Activated CD8-positive, alpha-beta T cell treated with anti-CD3 and anti-CD28 coated beads for 36 hours (primary cell): ENCODE measurements at regions not wholly inside any gene's neighbourhood (a gene's known extent, or its start where the extent isn't known, plus 50 kb on each side); places are given as distances from the start of the nearest gene placed in this dataset.
"Not testable (repeated sequence)": the region's sequence is repeated elsewhere in the genome, so short reads cannot be mapped to it uniquely, and the experiment has no call there.

Experiments
- ATAC-seq: fragments of 200-7000 bp; cut with Tn5 transposase; one replicate; pipeline ENCODE4 v1.10.0; 2021; ENCODE audit warnings: mild to moderate bottlenecking, moderate library complexity
- CTCF ChIA-PET: fragments of 350-600 bp; sonication (Branson Sonifier 250); formaldehyde crosslinking; loops from one replicate; lab custom pipeline; 2021; ENCODE audit warnings: antibody characterized with exemption; lab: Charles Lee
- POLR2A ChIA-PET: fragments of 350-600 bp; sonication (Branson Sonifier 250); formaldehyde crosslinking; loops from one replicate; lab custom pipeline; 2021; ENCODE audit warnings: antibody characterized with exemption; lab: Charles Lee
- DNase-seq: peaks from one replicate; pipeline ENCODE4 v3.0.0-alpha.2; 2020
- H3K27ac Mint-ChIP-seq: one replicate; pipeline ENCODE4 v1.8.0; 2021; ENCODE audit warnings: mild to moderate bottlenecking, mixed read lengths
- H3K27me3 Mint-ChIP-seq: one replicate; pipeline ENCODE4 v1.8.0; 2021; ENCODE audit warnings: mixed read lengths
- H3K36me3 Mint-ChIP-seq: one replicate; pipeline ENCODE4 v1.8.0; 2021; ENCODE audit warnings: low read depth, mixed read lengths
- H3K4me1 Mint-ChIP-seq: one replicate; pipeline ENCODE4 v1.8.0; 2021; ENCODE audit warnings: low read depth, mixed read lengths
- H3K4me3 Mint-ChIP-seq: one replicate; pipeline ENCODE4 v1.8.0; 2021; ENCODE audit warnings: mild to moderate bottlenecking, moderate library complexity, mixed read lengths
- H3K9me3 Mint-ChIP-seq: one replicate; pipeline ENCODE4 v1.8.0; 2021; ENCODE audit warnings: mixed read lengths
- CTCF ChIP-seq: fragments of 200-600 bp; IDR thresholded peaks from one replicate; pipeline ENCODE4 v1.8.0; 2022; ENCODE audit warnings: antibody characterized with exemption, mild to moderate bottlenecking
- intact Hi-C: fragments of 100-400 bp; cut with micrococcal nuclease; formaldehyde crosslinking; loops from one replicate; pipeline ENCODE4 v1.10.0; 2022

- DNase-seq, result no peak
- ChIA-PET POLR2A (no interaction called here), CTCF (no interaction called here)
- Mint-ChIP-seq H3K36me3 (no peaks in the 10 kb centered on the region), H3K4me3 (no peak overlapping the region), H3K27ac (no peak overlapping the region), H3K9me3 (no peaks in the 10 kb centered on the region), H3K4me1 (no peaks in the 10 kb centered on the region), H3K27me3 (no peaks in the 10 kb centered on the region)
- intact Hi-C loops, result no loop called here
- TF ChIP-seq CTCF, result no peak
- no peak for ATAC-seq
Measured at GRCh38 chr4:83920375-83920774, 384.5 kb downstream of the GPAT3 start.

GRCh38 chr4:83917572-83917971, 381.7 kb downstream of the GPAT3 start:
- Mint-ChIP-seq H3K36me3 (no peaks in the 10 kb centered on the region), H3K27me3 (no peaks in the 10 kb centered on the region), H3K4me1 (no peaks in the 10 kb centered on the region), H3K9me3 (no peaks in the 10 kb centered on the region), H3K4me3 (no peak overlapping the region), H3K27ac (no peak overlapping the region)
- intact Hi-C loops, result no loop called here
- no peak for TF ChIP-seq CTCF
- DNase-seq, result no peak
- POLR2A ChIA-PET, result no interaction called here
- no peak for ATAC-seq
- CTCF ChIA-PET, result no interaction called here

GRCh38 chr4:83910693-83911092, 374.8 kb downstream of the GPAT3 start:
- ChIA-PET CTCF (no interaction called here), POLR2A (no interaction called here)
- Mint-ChIP-seq H3K9me3 (no peaks in the 10 kb centered on the region), H3K27ac (no peak overlapping the region), H3K4me1 (no peaks in the 10 kb centered on the region), H3K27me3 (no peaks in the 10 kb centered on the region), H3K36me3 (no peaks in the 10 kb centered on the region), H3K4me3 (no peak overlapping the region)
- intact Hi-C loops, result no loop called here
- ATAC-seq (no peak), DNase-seq (no peak)
- no peak for TF ChIP-seq CTCF

- ChIA-PET POLR2A (no interaction called here), CTCF (no interaction called here)
- H3K36me3 Mint-ChIP-seq, result no peaks in the 10 kb centered on the region
- H3K9me3 Mint-ChIP-seq, result no peaks in the 10 kb centered on the region
- intact Hi-C loops, result no loop called here
- H3K4me3 Mint-ChIP-seq, result no peak overlapping the region
- no peak for DNase-seq
- no peaks in the 10 kb centered on the region for H3K4me1 Mint-ChIP-seq
- no peak overlapping the region for H3K27ac Mint-ChIP-seq
- no peaks in the 10 kb centered on the region for H3K27me3 Mint-ChIP-seq
- ATAC-seq, result no peak
- no peak for TF ChIP-seq CTCF
Measured at GRCh38 chr4:83906561-83906960, 370.7 kb downstream of the GPAT3 start.

- CTCF ChIA-PET, result no interaction called here
- intact Hi-C loops, result no loop called here
- H3K9me3 Mint-ChIP-seq, result no peaks in the 10 kb centered on the region
- no peak overlapping the region for H3K4me3 Mint-ChIP-seq
- POLR2A ChIA-PET, result no interaction called here
- H3K27me3 Mint-ChIP-seq, result no peaks in the 10 kb centered on the region
- H3K27ac Mint-ChIP-seq, result no peak overlapping the region
- ATAC-seq (no peak), DNase-seq (no peak)
- H3K4me1 Mint-ChIP-seq, result no peaks in the 10 kb centered on the region
- TF ChIP-seq CTCF, result no peak
- no peaks in the 10 kb centered on the region for H3K36me3 Mint-ChIP-seq
Measured at GRCh38 chr4:83905952-83906351, 370.0 kb downstream of the GPAT3 start.

- H3K4me3 Mint-ChIP-seq, H3K9me3 Mint-ChIP-seq, CTCF ChIA-PET, H3K27me3 Mint-ChIP-seq, H3K27ac Mint-ChIP-seq, DNase-seq, H3K36me3 Mint-ChIP-seq, H3K4me1 Mint-ChIP-seq, intact Hi-C loops, ATAC-seq: not testable (repeated sequence)
- POLR2A ChIA-PET, result interaction anchor here (0.6 kb wide), 1 partner anchor 365 kb away, joined by 3 read pairs; no protein-coding TSS in a partner anchor
Measured at GRCh38 chr4:83903740-83904139, 367.8 kb downstream of the GPAT3 start.
